HK-2 (cell line): ENCODE measurements at regions not wholly inside any gene's neighbourhood (a gene's known extent, or its start where the extent isn't known, plus 50 kb on each side); places are given as distances from the start of the nearest gene placed in this dataset.
"Not testable (repeated sequence)": the region's sequence is repeated elsewhere in the genome, so short reads cannot be mapped to it uniquely, and the experiment has no call there.

ENCODE experiments used
- DNase-seq: peaks from one replicate; pipeline ENCODE4 v3.0.0-alpha.2; 2018; ENCODE audit not compliant: unreplicated experiment

- no peak for DNase-seq
Measured at GRCh38 chr2:60357996-60358395, 195.5 kb downstream of the BCL11A start.

GRCh38 chr2:60356346-60356745 lies 197.1 kb downstream of the BCL11A start:
- no peak for DNase-seq

- no peak for DNase-seq
Measured at GRCh38 chr2:60355849-60356261, 197.6 kb downstream of the BCL11A start.

- no peak for DNase-seq
Measured at GRCh38 chr2:60354713-60355112, 198.7 kb downstream of the BCL11A start.

GRCh38 chr2:60353863-60354262 lies 199.6 kb downstream of the BCL11A start:
- no peak for DNase-seq

- DNase-seq, result no peak
Measured at GRCh38 chr2:60353406-60353800, 200.1 kb downstream of the BCL11A start.

GRCh38 chr2:60352491-60353405 lies 200.7 kb downstream of the BCL11A start:
- no peak for DNase-seq

GRCh38 chr2:60351802-60352201 lies 201.7 kb downstream of the BCL11A start:
- DNase-seq, result no peak

GRCh38 chr2:60351321-60351720 lies 202.1 kb downstream of the BCL11A start:
- no peak for DNase-seq

GRCh38 chr2:60350791-60351190 lies 202.7 kb downstream of the BCL11A start:
- no peak for DNase-seq

- no peak for DNase-seq
Measured at GRCh38 chr2:60347781-60348180, 205.7 kb downstream of the BCL11A start.

GRCh38 chr2:60342491-60342890 lies 211.0 kb downstream of the BCL11A start:
- DNase-seq, result not testable (repeated sequence)

GRCh38 chr2:60341151-60341550 lies 212.3 kb downstream of the BCL11A start:
- no peak for DNase-seq

- no peak for DNase-seq
Measured at GRCh38 chr2:60339286-60339685, 214.2 kb downstream of the BCL11A start.

- no peak for DNase-seq
Measured at GRCh38 chr2:60337142-60337497, 216.3 kb downstream of the BCL11A start.

GRCh38 chr2:60336442-60337141 lies 216.9 kb downstream of the BCL11A start:
- DNase-seq, result no peak

- no peak for DNase-seq
Measured at GRCh38 chr2:60335533-60336237, 217.8 kb downstream of the BCL11A start.

- DNase-seq, result no peak
Measured at GRCh38 chr2:60334610-60335009, 218.8 kb downstream of the BCL11A start.

- no peak for DNase-seq
Measured at GRCh38 chr2:60333264-60333663, 220.2 kb downstream of the BCL11A start.

- DNase-seq, result no peak
Measured at GRCh38 chr2:60331115-60331809, 222.2 kb downstream of the BCL11A start.

GRCh38 chr2:60329225-60329624 lies 224.2 kb downstream of the BCL11A start:
- DNase-seq, result no peak

GRCh38 chr2:60324536-60324935 lies 228.9 kb downstream of the BCL11A start:
- DNase-seq, result no peak
